ENCODE measurements at regions not wholly inside any gene's neighbourhood (a gene's known extent, or its start where the extent isn't known, plus 50 kb on each side); places are given as distances from the start of the nearest gene placed in this dataset.

DNA sequence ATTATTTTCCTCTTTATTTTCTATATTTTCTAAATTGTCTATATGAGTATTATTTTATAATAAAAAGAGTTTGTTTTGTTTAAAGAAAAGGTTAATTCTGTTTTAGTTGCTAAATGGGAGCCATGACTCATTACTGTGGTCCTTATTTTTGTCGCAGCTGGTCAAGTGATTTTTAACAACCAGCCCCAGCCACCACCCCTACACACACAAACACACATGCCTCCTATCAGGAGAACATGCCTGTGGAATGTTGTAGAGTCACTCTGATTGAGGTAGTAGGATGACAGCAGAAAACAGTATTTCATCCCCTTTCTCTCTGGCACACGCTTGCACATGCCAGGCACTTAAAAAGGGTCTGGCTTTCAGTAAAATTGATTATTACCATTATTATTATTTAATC, 68.6 kb upstream of the GDF10 start:
- TF ChIP-seq, protein P1, sequence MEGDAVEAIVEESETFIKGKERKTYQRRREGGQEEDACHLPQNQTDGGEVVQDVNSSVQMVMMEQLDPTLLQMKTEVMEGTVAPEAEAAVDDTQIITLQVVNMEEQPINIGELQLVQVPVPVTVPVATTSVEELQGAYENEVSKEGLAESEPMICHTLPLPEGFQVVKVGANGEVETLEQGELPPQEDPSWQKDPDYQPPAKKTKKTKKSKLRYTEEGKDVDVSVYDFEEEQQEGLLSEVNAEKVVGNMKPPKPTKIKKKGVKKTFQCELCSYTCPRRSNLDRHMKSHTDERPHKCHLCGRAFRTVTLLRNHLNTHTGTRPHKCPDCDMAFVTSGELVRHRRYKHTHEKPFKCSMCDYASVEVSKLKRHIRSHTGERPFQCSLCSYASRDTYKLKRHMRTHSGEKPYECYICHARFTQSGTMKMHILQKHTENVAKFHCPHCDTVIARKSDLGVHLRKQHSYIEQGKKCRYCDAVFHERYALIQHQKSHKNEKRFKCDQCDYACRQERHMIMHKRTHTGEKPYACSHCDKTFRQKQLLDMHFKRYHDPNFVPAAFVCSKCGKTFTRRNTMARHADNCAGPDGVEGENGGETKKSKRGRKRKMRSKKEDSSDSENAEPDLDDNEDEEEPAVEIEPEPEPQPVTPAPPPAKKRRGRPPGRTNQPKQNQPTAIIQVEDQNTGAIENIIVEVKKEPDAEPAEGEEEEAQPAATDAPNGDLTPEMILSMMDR (conservative IDR thresholded peaks at IDR 0.05): no peak
- no peak for TF ChIP-seq EZH2 (IDR thresholded peaks at IDR 0.05; ENCODE audit: low read depth)
